ENCODE measurements at regions not wholly inside any gene's neighbourhood (a gene's known extent, or its start where the extent isn't known, plus 50 kb on each side); places are given as distances from the start of the nearest gene placed in this dataset.

- ChIA-PET CTCF (no interaction called here), POLR2A (no interaction called here)
- H3K27ac Mint-ChIP-seq: no peak overlapping the region
- no peak for DNase-seq
- H3K4me1 Mint-ChIP-seq: no peaks in the 10 kb centered on the region
- no peaks in the 10 kb centered on the region for H3K36me3 Mint-ChIP-seq (ENCODE audit: low read depth)
- H3K27me3 Mint-ChIP-seq: no peaks in the 10 kb centered on the region
- no peaks in the 10 kb centered on the region for H3K9me3 Mint-ChIP-seq
- no peak overlapping the region for H3K4me3 Mint-ChIP-seq
Observed at GRCh38 chr9:108634204-108634603, 221.6 kb downstream of the ACTL7B start.

DNA sequence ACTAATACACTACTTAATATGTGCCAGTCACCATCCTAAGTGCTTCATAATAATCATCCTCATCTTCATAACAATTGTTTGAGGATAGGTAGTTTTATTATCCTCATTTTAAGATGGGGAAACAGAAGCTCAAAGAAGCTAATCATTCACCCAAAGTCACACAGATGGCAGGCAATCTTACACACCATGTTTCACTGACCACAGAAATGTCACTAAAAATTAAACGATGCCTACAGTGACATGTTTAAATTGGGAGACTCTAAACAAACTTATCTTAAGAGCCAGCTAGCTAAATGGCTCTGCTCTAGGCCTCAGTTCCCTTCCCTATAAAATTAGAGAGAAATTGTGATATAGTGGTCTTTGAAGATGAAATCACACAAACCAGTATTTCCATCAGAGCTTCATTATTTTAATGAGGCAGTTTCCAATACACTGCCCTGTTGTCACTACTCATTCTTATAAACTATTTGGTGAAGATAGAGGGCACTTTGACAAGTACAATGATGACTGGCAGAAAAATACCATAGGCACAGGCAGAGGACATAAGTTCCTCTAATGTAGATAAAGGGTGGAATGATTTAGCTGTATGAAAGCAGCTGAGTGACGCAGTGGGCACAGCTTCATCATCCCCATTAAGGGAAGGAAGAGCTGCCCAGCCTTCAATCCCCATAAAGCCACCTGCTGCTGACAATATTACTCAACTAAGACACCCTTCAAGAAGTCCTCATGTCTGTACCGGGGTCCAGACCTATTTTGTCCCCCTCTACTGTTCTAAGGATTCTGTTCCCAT lies 224.1 kb downstream of the ACTL7B start:
- Mint-ChIP-seq H3K36me3 (ENCODE audit: low read depth) (no peaks in the 10 kb centered on the region), H3K9me3 (no peaks in the 10 kb centered on the region), H3K4me3 (no peak overlapping the region), H3K27ac (no peak overlapping the region), H3K4me1 (no peaks in the 10 kb centered on the region), H3K27me3 (no peaks in the 10 kb centered on the region)
- POLR2A ChIA-PET: no interaction called here
- DNase-seq: no peak
- CTCF ChIA-PET: no interaction called here

- POLR2A ChIA-PET: no interaction called here
Observed at GRCh38 chr9:108628316-108628715, 227.5 kb downstream of the ACTL7B start.

GRCh38 chr9:108626743-108627142 lies 229.0 kb downstream of the ACTL7B start:
- H3K4me1 Mint-ChIP-seq: no peaks in the 10 kb centered on the region
- H3K27ac Mint-ChIP-seq: no peak overlapping the region
- no peak for DNase-seq
- H3K27me3 Mint-ChIP-seq: no peaks in the 10 kb centered on the region
- H3K9me3 Mint-ChIP-seq: no peaks in the 10 kb centered on the region
- ChIA-PET POLR2A (no interaction called here), CTCF (no interaction called here)
- H3K36me3 Mint-ChIP-seq (ENCODE audit: low read depth): no peaks in the 10 kb centered on the region
- H3K4me3 Mint-ChIP-seq: no peak overlapping the region

More at GRCh38 chr9:108628316-108628715, 227.5 kb downstream of the ACTL7B start:
- no peaks in the 10 kb centered on the region for H3K9me3 Mint-ChIP-seq
- H3K36me3 Mint-ChIP-seq (ENCODE audit: low read depth): no peaks in the 10 kb centered on the region
- no peak for DNase-seq
- H3K27ac Mint-ChIP-seq: no peak overlapping the region
- H3K27me3 Mint-ChIP-seq: no peaks in the 10 kb centered on the region
- no peaks in the 10 kb centered on the region for H3K4me1 Mint-ChIP-seq
- no peak overlapping the region for H3K4me3 Mint-ChIP-seq
- CTCF ChIA-PET: no interaction called here

GRCh38 chr9:108621991-108622855 lies 233.6 kb downstream of the ACTL7B start:
- no peak overlapping the region for H3K27ac Mint-ChIP-seq
- no peaks in the 10 kb centered on the region for H3K4me1 Mint-ChIP-seq
- H3K9me3 Mint-ChIP-seq: peaks cover 2% of the 10 kb centered on the region
- DNase-seq: no peak
- ChIA-PET POLR2A (no interaction called here), CTCF (interaction anchor here (0.5 kb wide), 1 partner anchor 1190 kb away, joined by 3 read pairs; no protein-coding TSS in a partner anchor)
- H3K36me3 Mint-ChIP-seq (ENCODE audit: low read depth): no peaks in the 10 kb centered on the region
- H3K27me3 Mint-ChIP-seq: no peaks in the 10 kb centered on the region
- no peak overlapping the region for H3K4me3 Mint-ChIP-seq

DNA sequence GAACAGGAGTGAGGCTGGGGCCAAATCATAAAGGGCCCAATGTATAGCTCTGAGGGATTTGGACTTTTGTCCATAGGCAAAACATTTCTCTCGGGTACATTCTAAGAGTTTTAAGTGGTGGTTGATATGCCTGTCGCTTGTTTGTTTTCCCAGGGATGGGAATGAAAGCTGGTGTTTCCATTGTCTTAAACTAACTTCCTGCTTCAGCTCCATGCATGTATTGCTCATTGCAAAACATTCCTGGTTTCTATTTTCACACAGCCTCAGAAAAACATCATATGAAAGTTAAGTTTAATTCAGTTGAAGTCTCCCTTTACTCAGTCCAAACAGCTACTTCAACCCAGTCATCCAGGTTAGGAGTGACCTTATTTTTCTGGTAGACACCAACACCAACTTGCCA lies 235.0 kb downstream of the ACTL7B start:
- Mint-ChIP-seq H3K27ac (no peak overlapping the region), H3K9me3 (peaks cover 2% of the 10 kb centered on the region), H3K4me3 (no peak overlapping the region), H3K4me1 (no peaks in the 10 kb centered on the region), H3K27me3 (no peaks in the 10 kb centered on the region), H3K36me3 (ENCODE audit: low read depth) (no peaks in the 10 kb centered on the region)
- CTCF ChIA-PET: no interaction called here
- no peak for DNase-seq
- POLR2A ChIA-PET: no interaction called here

DNA sequence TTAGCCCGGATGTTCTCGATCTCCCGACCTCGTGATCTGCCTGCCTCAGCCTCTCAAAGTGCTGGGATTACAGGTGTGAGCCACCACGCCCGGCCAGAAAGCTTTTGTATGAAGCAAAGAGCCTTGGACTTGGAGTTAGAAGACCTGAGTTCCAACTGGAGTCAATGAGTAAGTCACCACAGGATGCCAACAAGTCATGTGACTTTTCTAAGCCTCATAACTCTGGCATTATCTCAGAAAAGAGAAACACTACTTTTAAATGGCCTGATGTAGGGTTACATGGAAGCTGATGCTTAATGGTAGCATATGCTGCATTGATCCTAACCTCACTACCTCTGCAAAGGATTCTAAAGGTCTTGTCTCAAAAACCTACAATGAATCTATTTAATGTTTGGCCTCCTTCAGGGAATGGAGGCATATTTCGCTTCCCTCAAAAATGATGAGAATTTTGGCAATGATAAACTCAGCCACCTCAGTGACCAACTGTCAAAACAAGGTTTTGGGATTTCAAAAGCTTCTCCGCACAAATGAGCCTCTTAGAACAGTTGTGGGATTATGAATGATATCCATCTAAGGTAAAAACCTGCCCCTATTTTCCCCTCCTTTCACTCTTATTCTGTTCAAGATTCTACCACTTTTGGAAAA lies 236.8 kb downstream of the ACTL7B start:
- Mint-ChIP-seq H3K36me3 (ENCODE audit: low read depth) (no peaks in the 10 kb centered on the region), H3K4me3 (no peak overlapping the region), H3K9me3 (peaks cover 2% of the 10 kb centered on the region), H3K27ac (no peak overlapping the region), H3K27me3 (no peaks in the 10 kb centered on the region), H3K4me1 (no peaks in the 10 kb centered on the region)
- CTCF ChIA-PET: no interaction called here
- POLR2A ChIA-PET: no interaction called here
- no peak for DNase-seq

GRCh38 chr9:108617676-108618075 lies 238.1 kb downstream of the ACTL7B start:
- ChIA-PET POLR2A (no interaction called here), CTCF (no interaction called here)
- Mint-ChIP-seq H3K36me3 (ENCODE audit: low read depth) (no peaks in the 10 kb centered on the region), H3K27ac (no peak overlapping the region), H3K27me3 (no peaks in the 10 kb centered on the region), H3K9me3 (peaks cover 2% of the 10 kb centered on the region), H3K4me1 (no peaks in the 10 kb centered on the region), H3K4me3 (no peak overlapping the region)
- no peak for DNase-seq

- DNase-seq: no peak
- Mint-ChIP-seq H3K27ac (no peak overlapping the region), H3K4me3 (no peak overlapping the region), H3K9me3 (peaks cover 2% of the 10 kb centered on the region), H3K27me3 (no peaks in the 10 kb centered on the region), H3K4me1 (no peaks in the 10 kb centered on the region), H3K36me3 (ENCODE audit: low read depth) (no peaks in the 10 kb centered on the region)
- CTCF ChIA-PET: no interaction called here
- POLR2A ChIA-PET: no interaction called here
Observed at GRCh38 chr9:108615152-108615551, 240.6 kb downstream of the ACTL7B start.

GRCh38 chr9:108612513-108612912 lies 243.3 kb downstream of the ACTL7B start:
- ChIA-PET CTCF (no interaction called here), POLR2A (no interaction called here)
- no peak for DNase-seq
- H3K27ac Mint-ChIP-seq: no peak overlapping the region
- H3K9me3 Mint-ChIP-seq: no peaks in the 10 kb centered on the region
- no peaks in the 10 kb centered on the region for H3K36me3 Mint-ChIP-seq (ENCODE audit: low read depth)
- H3K27me3 Mint-ChIP-seq: no peaks in the 10 kb centered on the region
- no peaks in the 10 kb centered on the region for H3K4me1 Mint-ChIP-seq
- H3K4me3 Mint-ChIP-seq: no peak overlapping the region

- DNase-seq: no peak
- no peak overlapping the region for H3K4me3 Mint-ChIP-seq
- no peaks in the 10 kb centered on the region for H3K27me3 Mint-ChIP-seq
- no peaks in the 10 kb centered on the region for H3K4me1 Mint-ChIP-seq
- no peaks in the 10 kb centered on the region for H3K36me3 Mint-ChIP-seq (ENCODE audit: low read depth)
- CTCF ChIA-PET: no interaction called here
- H3K27ac Mint-ChIP-seq: no peak overlapping the region
- no peaks in the 10 kb centered on the region for H3K9me3 Mint-ChIP-seq
- POLR2A ChIA-PET: no interaction called here
Observed at GRCh38 chr9:108609897-108610253, 245.9 kb downstream of the ACTL7B start.

DNA sequence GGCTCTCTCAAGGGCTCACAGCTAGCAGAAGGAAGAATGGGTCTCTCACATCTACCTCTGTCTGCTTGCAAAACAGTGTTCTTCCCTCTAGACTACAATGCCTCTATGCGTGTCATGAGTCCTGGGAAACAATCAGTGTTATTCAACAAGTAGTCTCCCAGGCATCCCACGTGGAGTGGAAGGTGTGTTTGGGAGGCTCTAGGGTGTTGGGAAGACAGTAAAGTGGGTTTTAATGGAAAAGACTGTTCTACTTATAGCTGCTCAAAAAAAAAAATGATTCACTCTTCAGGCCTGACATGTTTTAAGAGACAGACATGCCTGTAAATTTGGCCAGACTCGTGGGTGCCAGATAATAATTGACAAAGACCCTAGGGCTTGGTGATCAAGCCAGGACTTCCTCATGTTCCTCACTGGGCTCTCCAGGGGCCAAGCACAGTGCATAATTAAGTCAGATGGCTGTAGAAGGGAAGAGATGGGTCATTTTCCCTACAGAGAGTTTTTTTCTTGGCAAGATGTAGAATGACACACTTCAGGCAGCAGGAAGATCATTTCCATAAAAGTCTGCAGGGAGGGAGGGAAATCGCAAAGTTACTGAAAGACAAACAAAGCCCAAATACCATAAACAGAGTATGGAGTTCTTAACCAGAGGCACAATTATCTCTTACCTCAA lies 246.4 kb downstream of the ACTL7B start:
- POLR2A ChIA-PET: no interaction called here
- no peak overlapping the region for H3K4me3 Mint-ChIP-seq
- H3K36me3 Mint-ChIP-seq (ENCODE audit: low read depth): no peaks in the 10 kb centered on the region
- no peak for DNase-seq
- H3K27ac Mint-ChIP-seq: no peak overlapping the region
- CTCF ChIA-PET: no interaction called here
- no peaks in the 10 kb centered on the region for H3K27me3 Mint-ChIP-seq
- no peaks in the 10 kb centered on the region for H3K9me3 Mint-ChIP-seq
- H3K4me1 Mint-ChIP-seq: no peaks in the 10 kb centered on the region

GRCh38 chr9:108607607-108608006 lies 248.2 kb downstream of the ACTL7B start:
- Mint-ChIP-seq H3K4me1 (no peaks in the 10 kb centered on the region), H3K9me3 (no peaks in the 10 kb centered on the region), H3K4me3 (no peak overlapping the region), H3K27me3 (no peaks in the 10 kb centered on the region), H3K36me3 (ENCODE audit: low read depth) (no peaks in the 10 kb centered on the region), H3K27ac (no peak overlapping the region)
- POLR2A ChIA-PET: no interaction called here
- DNase-seq: no peak
- CTCF ChIA-PET: no interaction called here
